Activated CD4-positive, alpha-beta T cell treated with anti-CD3 and anti-CD28 coated beads for 24 hours (primary cell): ENCODE measurements at regions not wholly inside any gene's neighbourhood (a gene's known extent, or its start where the extent isn't known, plus 50 kb on each side); places are given as distances from the start of the nearest gene placed in this dataset.
"Not testable (repeated sequence)": the region's sequence is repeated elsewhere in the genome, so short reads cannot be mapped to it uniquely, and the experiment has no call there.

Experiments
- DNase-seq, 2 donors: peaks; one replicate each; pipeline ENCODE4 v3.0.0-alpha.2; 2020; ENCODE audit warnings: low read depth in 2 of 2

- no peak for DNase-seq
Observed at GRCh38 chr14:56351861-56352260, 227.7 kb upstream of the TMEM260 start.

GRCh38 chr14:56352999-56353398, 226.6 kb upstream of the TMEM260 start:
- no peak for DNase-seq

GRCh38 chr14:56357428-56357827, 222.2 kb upstream of the TMEM260 start:
- DNase-seq, result no peak

GRCh38 chr14:56358275-56358674, 221.3 kb upstream of the TMEM260 start:
- DNase-seq, result no peak

GRCh38 chr14:56358851-56359614, 220.6 kb upstream of the TMEM260 start:
- no peak for DNase-seq

- DNase-seq, result not testable (repeated sequence)
Observed at GRCh38 chr14:56365663-56366062, 213.9 kb upstream of the TMEM260 start.

- no peak for DNase-seq
Observed at GRCh38 chr14:56367416-56367815, 212.2 kb upstream of the TMEM260 start.

- no peak for DNase-seq
Observed at GRCh38 chr14:56371737-56372136, 207.9 kb upstream of the TMEM260 start.

- DNase-seq, result no peak
Observed at GRCh38 chr14:56374421-56374820, 205.2 kb upstream of the TMEM260 start.

- no peak for DNase-seq
Observed at GRCh38 chr14:56378046-56378445, 201.6 kb upstream of the TMEM260 start.

- no peak for DNase-seq
Observed at GRCh38 chr14:56378475-56378877, 201.1 kb upstream of the TMEM260 start.

- DNase-seq, result no peak
Observed at GRCh38 chr14:56379956-56380355, 199.6 kb upstream of the TMEM260 start.

GRCh38 chr14:56386024-56386423, 193.6 kb upstream of the TMEM260 start:
- DNase-seq, result no peak

- DNase-seq, result no peak
Observed at GRCh38 chr14:56390859-56391258, 188.7 kb upstream of the TMEM260 start.

- DNase-seq, result no peak
Observed at GRCh38 chr14:56394826-56395530, 184.6 kb upstream of the TMEM260 start.

- no peak for DNase-seq
Observed at GRCh38 chr14:56400109-56400825, 179.3 kb upstream of the TMEM260 start.

GRCh38 chr14:56412468-56413434, 166.8 kb upstream of the TMEM260 start:
- DNase-seq, result no peak

GRCh38 chr14:56413721-56414120, 165.9 kb upstream of the TMEM260 start:
- DNase-seq, result no peak

GRCh38 chr14:56414236-56414635, 165.4 kb upstream of the TMEM260 start:
- DNase-seq, result no peak

- no peak for DNase-seq
Observed at GRCh38 chr14:56416213-56416612, 163.4 kb upstream of the TMEM260 start.

- no peak for DNase-seq
Observed at GRCh38 chr14:56417173-56417572, 162.4 kb upstream of the TMEM260 start.
